Mesenchymal stem cell (in vitro differentiated cells and primary cell): ENCODE measurements at regions not wholly inside any gene's neighbourhood (a gene's known extent, or its start where the extent isn't known, plus 50 kb on each side); places are given as distances from the start of the nearest gene placed in this dataset.

Experiments
- DNase-seq: peaks from one replicate; pipeline ENCODE4 v3.0.0-alpha.2; 2013
- H2AFZ ChIP-seq: one replicate; pipeline ENCODE4 v1.6.1; 2013; ENCODE audit warnings: low read depth, mild to moderate bottlenecking, control low read depth, inconsistent platforms, low read length, moderate library complexity
- H2AK5ac ChIP-seq: 2 replicates; pipeline ENCODE4 v1.6.1; 2013; ENCODE audit warnings: low read length, moderate library complexity, mild to moderate bottlenecking, inconsistent platforms; ENCODE audit not compliant: severe bottlenecking
- H2BK120ac ChIP-seq: one replicate; pipeline ENCODE4 v1.6.1; 2013; ENCODE audit warnings: low read depth, mild to moderate bottlenecking, inconsistent platforms, low read length, moderate library complexity
- H2BK12ac ChIP-seq, 2 experiments: one replicate each; pipeline ENCODE4 v1.6.1; 2013; ENCODE audit warnings: inconsistent platforms in 2 of 2, low read length in 2 of 2, mild to moderate bottlenecking in 2 of 2, moderate library complexity in 2 of 2, control low read depth in 1 of 2
- H2BK15ac ChIP-seq: one replicate; pipeline ENCODE4 v1.6.1; 2013; ENCODE audit warnings: mild to moderate bottlenecking, low read depth, inconsistent platforms; ENCODE audit not compliant: poor library complexity, severe bottlenecking
- H2BK5ac ChIP-seq: 2 replicates; pipeline ENCODE4 v1.6.1; 2013; ENCODE audit warnings: low read depth, mild to moderate bottlenecking, low read length, control low read depth, inconsistent platforms; ENCODE audit not compliant: poor library complexity, severe bottlenecking
- H3K14ac ChIP-seq, 2 experiments: one replicate each; pipeline ENCODE4 v1.6.1; 2013; ENCODE audit warnings: inconsistent platforms in 2 of 2, low read length in 2 of 2, control low read depth in 1 of 2, mild to moderate bottlenecking in 1 of 2, moderate library complexity in 1 of 2
- H3K18ac ChIP-seq, 2 experiments: one replicate each; pipeline ENCODE4 v1.6.1; 2013; ENCODE audit warnings: inconsistent platforms in 2 of 2, low read length in 2 of 2, control low read depth in 1 of 2, low read depth in 1 of 2, mild to moderate bottlenecking in 1 of 2
- H3K23ac ChIP-seq, 2 experiments: one replicate each; pipeline ENCODE4 v1.6.1; 2013; ENCODE audit warnings: inconsistent platforms in 2 of 2, low read length in 2 of 2, mild to moderate bottlenecking in 2 of 2, moderate library complexity in 2 of 2, control low read depth in 1 of 2
- H3K27ac ChIP-seq: 2 replicates; pipeline ENCODE4 v1.5.1; 2013; ENCODE audit warnings: mild to moderate bottlenecking, moderate library complexity, low read length, control low read depth, inconsistent platforms; ENCODE audit not compliant: poor library complexity, severe bottlenecking
- H3K27me3 ChIP-seq, 2 experiments: 2 replicates each; pipeline versions ENCODE4 v1.6.1 to v1.7.0; 2013; ENCODE audit warnings: low read length in 2 of 2, mild to moderate bottlenecking in 2 of 2, moderate library complexity in 2 of 2, control low read depth in 1 of 2, inconsistent platforms in 1 of 2; ENCODE audit not compliant: control insufficient read depth in 1 of 2, insufficient read depth in 1 of 2
- H3K36me3 ChIP-seq, 2 experiments: 2 replicates each; pipeline versions ENCODE4 v1.6.1 to v1.7.0; 2013; ENCODE audit warnings: low read length in 2 of 2, control low read depth in 1 of 2, inconsistent platforms in 1 of 2, low read depth in 1 of 2, mild to moderate bottlenecking in 1 of 2; ENCODE audit not compliant: insufficient read depth in 2 of 2, control insufficient read depth in 1 of 2
- H3K4ac ChIP-seq, 2 experiments: one replicate each; pipeline ENCODE4 v1.6.1; 2013; ENCODE audit warnings: inconsistent platforms in 2 of 2, low read length in 2 of 2, mild to moderate bottlenecking in 2 of 2, moderate library complexity in 2 of 2, control low read depth in 1 of 2, low read depth in 1 of 2
- H3K4me1 ChIP-seq: 2 replicates; pipeline ENCODE4 v1.6.1; 2013; ENCODE audit warnings: low read depth, low read length, control low read depth; ENCODE audit not compliant: control insufficient read depth, insufficient read depth
- H3K4me2 ChIP-seq: 2 replicates; pipeline ENCODE4 v1.6.1; 2013; ENCODE audit warnings: low read length, mild to moderate bottlenecking, inconsistent platforms; ENCODE audit not compliant: poor library complexity, severe bottlenecking
- H3K4me3 ChIP-seq, 2 experiments: 2 replicates each; pipeline versions ENCODE4 v1.5.1 to v1.7.0; 2013; ENCODE audit warnings: low read length in 2 of 2, mild to moderate bottlenecking in 2 of 2, control low read depth in 1 of 2, low read depth in 1 of 2; ENCODE audit not compliant: insufficient read depth in 1 of 2
- H3K79me1 ChIP-seq: replicated peaks from 2 replicates; pipeline ENCODE4 v1.6.1; 2013; ENCODE audit warnings: mild to moderate bottlenecking, control low read depth, low read length, inconsistent platforms; ENCODE audit not compliant: poor library complexity, severe bottlenecking
- H3K9ac ChIP-seq: 2 replicates; pipeline ENCODE4 v1.7.0; 2013; ENCODE audit warnings: mild to moderate bottlenecking, low read length, moderate library complexity
- H3K9me3 ChIP-seq: 2 replicates; pipeline ENCODE4 v1.7.0; 2013; ENCODE audit warnings: mild to moderate bottlenecking, low read length; ENCODE audit not compliant: control insufficient read depth
- H4K8ac ChIP-seq: one replicate; pipeline ENCODE4 v1.6.1; 2013; ENCODE audit warnings: inconsistent platforms, mild to moderate bottlenecking, low read length, moderate library complexity
- H4K91ac ChIP-seq: one replicate; pipeline ENCODE4 v1.6.1; 2013; ENCODE audit warnings: mild to moderate bottlenecking, low read length, inconsistent platforms
- WGBS: methylation state at CpG from one replicate; pipeline ENCODE4 v1.1.7; 2013; ENCODE audit warnings: mixed read lengths; 5-methylcytosine and 5-hydroxymethylcytosine counted together

DNA sequence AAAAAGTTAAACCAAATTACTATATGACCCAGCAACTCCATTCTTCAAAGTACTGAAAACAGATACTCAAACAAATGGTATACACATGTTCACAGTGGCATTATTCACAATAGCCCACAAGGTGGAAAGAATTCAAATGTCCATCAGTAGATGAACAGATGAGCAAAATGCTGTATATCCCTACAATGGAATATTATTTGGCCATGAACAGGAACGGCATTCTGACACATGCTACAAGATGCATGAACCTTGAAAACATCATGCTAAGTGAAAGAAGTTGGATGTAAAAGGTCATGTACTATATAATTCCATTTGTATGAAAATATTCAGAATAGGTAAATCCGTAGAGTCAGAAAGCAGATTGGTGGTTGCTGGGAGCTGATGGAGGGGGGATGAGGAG, 73.5 kb upstream of the XYLT1 start:
- H2BK120ac ChIP-seq, result no peak overlapping the region
- H3K14ac ChIP-seq, result no peak overlapping the region
- H3K4me3 ChIP-seq, result no peak overlapping the region
- H3K4me2 ChIP-seq, result no peak overlapping the region
- H3K79me1 ChIP-seq, result no peaks in the 10 kb centered on the region
- H2BK5ac ChIP-seq, result no peak overlapping the region
- H4K8ac ChIP-seq, result no peak overlapping the region
- H2AFZ ChIP-seq, result no peak overlapping the region
- H2BK12ac ChIP-seq, result no peak overlapping the region
- 84% methylated on average over 2 of the region's 2 CpGs for WGBS
- no peak overlapping the region for H2AK5ac ChIP-seq
- peaks cover 0 to 19% of the 10 kb centered on the region in 2 experiments for H3K27me3 ChIP-seq
- H4K91ac ChIP-seq, result no peak overlapping the region
- no peak for DNase-seq
- H3K9ac ChIP-seq, result no peak overlapping the region
- H3K4me1 ChIP-seq, result no peaks in the 10 kb centered on the region
- no peaks in the 10 kb centered on the region for H3K36me3 ChIP-seq
- no peak overlapping the region for H3K18ac ChIP-seq
- no peak overlapping the region for H3K23ac ChIP-seq
- H3K27ac ChIP-seq, result no peak overlapping the region
- no peak overlapping the region for H3K4ac ChIP-seq
- peaks cover 7% of the 10 kb centered on the region for H3K9me3 ChIP-seq
- no peak overlapping the region for H2BK15ac ChIP-seq

DNA sequence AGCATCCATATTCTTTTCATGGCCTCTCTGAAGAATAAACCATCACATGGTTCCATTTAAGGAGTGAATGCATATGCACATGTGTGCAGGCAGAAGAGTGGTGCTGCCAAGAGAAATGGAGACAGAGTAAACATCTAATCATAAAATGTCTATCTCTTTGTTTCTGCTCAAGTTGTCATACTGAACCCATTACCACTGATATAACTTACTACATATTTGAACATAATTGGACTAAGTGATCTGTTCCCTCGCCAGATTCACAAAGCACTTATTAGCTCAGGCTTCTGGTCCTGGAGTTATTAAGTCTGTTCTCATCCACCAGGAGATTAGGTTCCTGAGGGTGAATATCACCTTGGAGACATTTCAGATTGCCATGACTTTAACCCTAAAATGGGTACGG, 72.3 kb upstream of the XYLT1 start:
- H3K4me3 ChIP-seq, result no peak overlapping the region
- H3K14ac ChIP-seq, result no peak overlapping the region
- no peak overlapping the region for H4K8ac ChIP-seq
- no peak overlapping the region for H3K4ac ChIP-seq
- no peak overlapping the region for H2BK120ac ChIP-seq
- no peak overlapping the region for H3K27ac ChIP-seq
- H4K91ac ChIP-seq, result no peak overlapping the region
- H3K9ac ChIP-seq, result no peak overlapping the region
- H3K36me3 ChIP-seq, result no peaks in the 10 kb centered on the region
- peaks cover 0 to 23% of the 10 kb centered on the region in 2 experiments for H3K27me3 ChIP-seq
- H2AK5ac ChIP-seq, result no peak overlapping the region
- H2AFZ ChIP-seq, result no peak overlapping the region
- no peak for DNase-seq
- no peaks in the 10 kb centered on the region for H3K4me1 ChIP-seq
- no peak overlapping the region for H3K18ac ChIP-seq
- H2BK12ac ChIP-seq, result no peak overlapping the region
- H2BK5ac ChIP-seq, result no peak overlapping the region
- H2BK15ac ChIP-seq, result no peak overlapping the region
- WGBS, result 73% methylated on average over 2 of the region's 2 CpGs
- no peak overlapping the region for H3K23ac ChIP-seq
- peaks cover 7% of the 10 kb centered on the region for H3K9me3 ChIP-seq
- H3K79me1 ChIP-seq, result no peaks in the 10 kb centered on the region
- no peak overlapping the region for H3K4me2 ChIP-seq

DNA sequence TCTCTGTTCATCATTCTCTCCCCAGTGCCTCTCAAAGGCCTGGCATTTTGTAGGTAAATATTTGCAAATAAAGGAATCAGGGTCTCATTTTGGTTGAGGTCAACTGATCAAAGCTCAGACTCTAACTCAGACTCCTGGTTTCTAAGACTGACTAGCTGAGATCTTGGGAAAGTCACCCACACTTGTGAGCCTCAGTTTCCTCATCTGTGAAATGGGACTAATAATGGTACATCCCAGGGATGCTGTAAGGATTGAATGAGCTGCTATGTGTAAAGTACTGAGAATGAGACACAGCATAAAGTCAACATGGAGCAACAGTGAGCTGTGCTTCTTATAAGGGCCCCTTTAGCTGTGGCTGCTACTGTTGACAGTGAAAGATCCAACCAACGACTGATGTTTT, 70.6 kb upstream of the XYLT1 start:
- Histone ChIP-seq H2BK12ac (no peak overlapping the region), H3K9me3 (peaks cover 3% of the 10 kb centered on the region), H3K27me3 (peaks cover 0 to 30% of the 10 kb centered on the region in 2 experiments), H2BK15ac (no peak overlapping the region), H3K4me1 (no peaks in the 10 kb centered on the region), H2BK5ac (no peak overlapping the region), H3K4ac (no peak overlapping the region), H3K4me2 (no peak overlapping the region), H3K4me3 (no peak overlapping the region), H3K23ac (no peak overlapping the region), H2AK5ac (no peak overlapping the region), H2BK120ac (no peak overlapping the region), H3K36me3 (no peaks in the 10 kb centered on the region), H3K79me1 (no peaks in the 10 kb centered on the region), H4K91ac (no peak overlapping the region), H3K14ac (no peak overlapping the region), H4K8ac (no peak overlapping the region), H3K27ac (no peak overlapping the region), H2AFZ (no peak overlapping the region), H3K9ac (no peak overlapping the region), H3K18ac (no peak overlapping the region)
- 71% methylated on average over 1 of the region's 1 CpG for WGBS
- no peak for DNase-seq

DNA sequence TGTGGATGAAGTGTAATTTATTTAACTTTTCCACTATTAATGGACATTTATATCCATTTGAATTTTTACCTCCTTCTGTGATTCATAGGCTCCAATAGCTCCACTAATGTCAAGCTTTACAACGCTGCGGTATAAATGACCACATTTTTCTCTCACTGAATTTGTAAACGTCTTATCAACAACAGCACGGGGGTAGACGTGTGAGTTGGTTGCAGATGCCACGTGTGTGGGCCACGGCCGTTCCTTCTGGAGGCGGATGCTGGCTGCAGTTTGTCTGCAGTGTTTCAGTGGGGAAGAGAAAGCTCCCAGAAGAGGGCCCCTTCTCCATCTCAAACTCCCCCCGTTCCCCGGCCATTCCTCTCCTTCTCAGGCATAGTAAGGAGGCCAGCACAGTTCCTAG, 68.2 kb upstream of the XYLT1 start:
- no peak overlapping the region for H2AK5ac ChIP-seq
- H3K4ac ChIP-seq, result no peak overlapping the region
- no peak overlapping the region for H4K91ac ChIP-seq
- H2AFZ ChIP-seq, result no peak overlapping the region
- 82% methylated on average over 10 of the region's 11 CpGs for WGBS
- H2BK120ac ChIP-seq, result no peak overlapping the region
- H4K8ac ChIP-seq, result no peak overlapping the region
- no peak overlapping the region for H2BK12ac ChIP-seq
- H3K4me2 ChIP-seq, result no peak overlapping the region
- no peak overlapping the region for H2BK5ac ChIP-seq
- H3K18ac ChIP-seq, result no peak overlapping the region
- H2BK15ac ChIP-seq, result no peak overlapping the region
- H3K36me3 ChIP-seq, result no peaks in the 10 kb centered on the region
- H3K9me3 ChIP-seq, result no peaks in the 10 kb centered on the region
- H3K23ac ChIP-seq, result no peak overlapping the region
- H3K9ac ChIP-seq, result no peak overlapping the region
- peaks cover 0 to 39% of the 10 kb centered on the region in 2 experiments for H3K27me3 ChIP-seq
- DNase-seq, result no peak
- no peaks in the 10 kb centered on the region for H3K4me1 ChIP-seq
- H3K27ac ChIP-seq, result no peak overlapping the region
- no peak overlapping the region for H3K4me3 ChIP-seq
- H3K14ac ChIP-seq, result no peak overlapping the region
- H3K79me1 ChIP-seq, result no peaks in the 10 kb centered on the region
